Neuronal stem cell (in vitro differentiated cells): ENCODE measurements at regions not wholly inside any gene's neighbourhood (a gene's known extent, or its start where the extent isn't known, plus 50 kb on each side); places are given as distances from the start of the nearest gene placed in this dataset.

Source experiments
- DNase-seq: peaks from one replicate; pipeline ENCODE4 v3.0.0-alpha.2; 2013; ENCODE audit warnings: low spot score
- H2AFZ ChIP-seq: one replicate; pipeline ENCODE4 v1.6.1; 2013; ENCODE audit warnings: mild to moderate bottlenecking, low read length, inconsistent platforms
- H2AK5ac ChIP-seq: 2 replicates; pipeline ENCODE4 v1.6.1; 2013; ENCODE audit warnings: low read depth, mild to moderate bottlenecking, inconsistent platforms, low read length, moderate library complexity, mixed read lengths
- H2BK120ac ChIP-seq: 2 replicates; pipeline ENCODE4 v1.6.1; 2013; ENCODE audit warnings: low read depth, mild to moderate bottlenecking, inconsistent platforms, low read length, moderate library complexity, mixed read lengths
- H2BK12ac ChIP-seq: one replicate; pipeline ENCODE4 v1.6.1; 2013; ENCODE audit warnings: low read length, inconsistent platforms
- H2BK15ac ChIP-seq: 2 replicates; pipeline ENCODE4 v1.6.1; 2013; ENCODE audit warnings: mild to moderate bottlenecking, low read length, inconsistent platforms, mixed read lengths
- H2BK5ac ChIP-seq: one replicate; pipeline ENCODE4 v1.6.1; 2013; ENCODE audit warnings: inconsistent platforms, mild to moderate bottlenecking, low read length, moderate library complexity
- H3K14ac ChIP-seq: one replicate; pipeline ENCODE4 v1.6.1; 2013; ENCODE audit warnings: low read length, inconsistent platforms
- H3K18ac ChIP-seq: 2 replicates; pipeline ENCODE4 v1.6.1; 2013; ENCODE audit warnings: low read length, inconsistent platforms
- H3K23ac ChIP-seq: 2 replicates; pipeline ENCODE4 v1.6.1; 2013; ENCODE audit warnings: low read depth, mild to moderate bottlenecking, mixed read lengths, low read length, inconsistent platforms; ENCODE audit not compliant: poor library complexity
- H3K27ac ChIP-seq: replicated peaks from 3 replicates; pipeline ENCODE4 v1.5.1; 2013; ENCODE audit warnings: low read length, inconsistent platforms
- H3K27me3 ChIP-seq, 3 experiments: 2 replicates each; pipeline ENCODE4 v1.6.1; 2013; ENCODE audit warnings: low read length in 3 of 3, mild to moderate bottlenecking in 2 of 3, inconsistent platforms in 1 of 3, low read depth in 1 of 3, mixed read lengths in 1 of 3, moderate library complexity in 1 of 3; ENCODE audit not compliant: control insufficient read depth in 3 of 3, insufficient read depth in 3 of 3
- H3K36me3 ChIP-seq, 2 donors: replicated peaks in 1 of 2; 2 replicates each; pipeline ENCODE4 v1.6.1; 2013; ENCODE audit warnings: low read length in 2 of 2; ENCODE audit not compliant: control insufficient read depth in 2 of 2, insufficient read depth in 2 of 2
- H3K4ac ChIP-seq: 2 replicates; pipeline ENCODE4 v1.6.1; 2013; ENCODE audit warnings: inconsistent platforms, mild to moderate bottlenecking, low read length, moderate library complexity
- H3K4me1 ChIP-seq, 2 donors: 1 replicate in 1 of 2; 2 replicates in 1 of 2; pipeline ENCODE4 v1.6.1; 2013; ENCODE audit warnings: low read length in 2 of 2, low read depth in 1 of 2; ENCODE audit not compliant: control insufficient read depth in 2 of 2, insufficient read depth in 1 of 2
- H3K4me2 ChIP-seq: one replicate; pipeline ENCODE4 v1.6.1; 2013; ENCODE audit warnings: mild to moderate bottlenecking, low read length, inconsistent platforms; ENCODE audit not compliant: insufficient read depth, poor library complexity, severe bottlenecking
- H3K4me3 ChIP-seq, 2 donors: 2 replicates each; pipeline ENCODE4 v1.5.1; 2013; ENCODE audit warnings: low read length in 2 of 2, mild to moderate bottlenecking in 2 of 2, inconsistent platforms in 1 of 2, moderate library complexity in 1 of 2
- H3K79me1 ChIP-seq: one replicate; pipeline ENCODE4 v1.6.1; 2013; ENCODE audit warnings: low read depth, mild to moderate bottlenecking, inconsistent platforms, low read length, moderate library complexity
- H3K9ac ChIP-seq: one replicate; pipeline ENCODE4 v1.6.1; 2013; ENCODE audit warnings: mild to moderate bottlenecking, low read depth, low read length, inconsistent platforms; ENCODE audit not compliant: poor library complexity
- H3K9me3 ChIP-seq, 2 donors: replicated peaks in 1 of 2; 2 replicates each; pipeline versions ENCODE3 to v1.6.1; 2013; ENCODE audit warnings: low read length in 2 of 2, mild to moderate bottlenecking in 2 of 2, inconsistent platforms in 1 of 2, low read depth in 1 of 2, mixed read lengths in 1 of 2, moderate library complexity in 1 of 2; ENCODE audit not compliant: control insufficient read depth in 2 of 2, insufficient read depth in 1 of 2
- H4K8ac ChIP-seq: one replicate; pipeline ENCODE4 v1.6.1; 2013; ENCODE audit warnings: low read depth, mild to moderate bottlenecking, inconsistent platforms, low read length, moderate library complexity
- H4K91ac ChIP-seq: one replicate; pipeline ENCODE4 v1.6.1; 2013; ENCODE audit warnings: low read length, low read depth, mild to moderate bottlenecking, inconsistent platforms; ENCODE audit not compliant: poor library complexity
- WGBS, 2 donors: extraction: QIAGEN DNeasy Blood & Tissue Kit; methylation state at CpG; one replicate each; pipeline ENCODE4 v1.1.7; 2013; ENCODE audit warnings: missing lambda C conversion rate in 2 of 2, mixed read lengths in 1 of 2; ENCODE audit not compliant: insufficient read length in 2 of 2, insufficient replicate concordance in 1 of 2; ENCODE audit errors: extremely low coverage in 2 of 2; 5-methylcytosine and 5-hydroxymethylcytosine counted together

DNA sequence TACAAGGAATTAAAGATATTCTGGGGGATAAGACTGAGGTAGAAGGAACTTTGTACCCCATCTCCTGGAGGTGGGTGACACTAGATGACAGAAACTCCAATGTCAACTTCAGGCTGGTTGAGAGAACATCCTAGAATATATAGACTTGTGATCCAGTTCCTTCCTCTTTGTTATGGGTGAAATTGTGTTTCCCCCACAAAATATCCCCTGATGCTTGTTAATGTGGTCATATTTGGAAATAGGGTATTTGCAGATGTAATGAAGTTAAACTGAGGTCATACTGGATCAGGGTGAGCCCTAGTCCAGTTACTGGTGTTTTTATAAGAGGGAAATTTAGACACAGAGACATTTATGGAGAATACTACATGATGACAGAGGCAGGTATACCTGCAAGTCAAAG lies 114.0 kb upstream of the NAMPT start:
- no peak overlapping the region for H3K9ac ChIP-seq
- H3K4me1 ChIP-seq = peaks cover 0 to 3% of the 10 kb centered on the region in 2 donors
- DNase-seq = no peak
- no peak overlapping the region for H3K4me2 ChIP-seq
- H3K23ac ChIP-seq = no peak overlapping the region
- no peak overlapping the region for H2AK5ac ChIP-seq
- no peaks in the 10 kb centered on the region for H3K79me1 ChIP-seq
- H3K4me3 ChIP-seq = no peak overlapping the region
- no peak overlapping the region for H3K27ac ChIP-seq
- peaks cover 0 to 2% of the 10 kb centered on the region in 2 donors for H3K9me3 ChIP-seq
- no peak overlapping the region for H2AFZ ChIP-seq
- no peak overlapping the region for H3K18ac ChIP-seq
- no peak overlapping the region for H3K4ac ChIP-seq
- no peaks in the 10 kb centered on the region for H3K36me3 ChIP-seq
- H2BK120ac ChIP-seq = no peak overlapping the region
- H3K14ac ChIP-seq = no peak overlapping the region
- no peak overlapping the region for H2BK15ac ChIP-seq
- H4K8ac ChIP-seq = no peak overlapping the region
- H2BK12ac ChIP-seq = no peak overlapping the region
- H4K91ac ChIP-seq = no peak overlapping the region
- H3K27me3 ChIP-seq = no peaks in the 10 kb centered on the region
- no peak overlapping the region for H2BK5ac ChIP-seq

DNA sequence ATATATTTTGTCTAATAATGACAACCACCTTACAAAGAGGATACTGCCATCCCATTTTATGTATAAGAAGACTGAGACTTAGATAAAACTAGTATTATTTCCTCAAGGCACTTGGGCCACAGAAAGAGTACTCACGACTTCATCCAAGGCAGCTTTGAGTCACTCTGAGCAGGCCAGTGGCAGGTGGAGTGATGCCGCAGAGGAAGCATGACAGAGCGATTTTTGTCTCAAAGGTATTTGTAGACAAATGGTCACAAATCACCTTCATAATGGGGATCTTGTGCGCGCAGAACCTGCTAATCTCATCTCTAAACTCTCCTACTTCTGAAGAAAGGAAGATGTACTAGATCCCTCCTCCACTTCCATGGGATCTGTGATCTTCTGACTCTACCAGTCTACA lies 113.2 kb upstream of the NAMPT start:
- no peak for DNase-seq
- Histone ChIP-seq H3K79me1 (no peaks in the 10 kb centered on the region), H2BK120ac (no peak overlapping the region), H3K36me3 (no peaks in the 10 kb centered on the region), H3K18ac (no peak overlapping the region), H2BK12ac (no peak overlapping the region), H3K9me3 (peaks cover 0 to 1% of the 10 kb centered on the region in 2 donors), H2AFZ (no peak overlapping the region), H3K9ac (no peak overlapping the region), H3K27me3 (no peaks in the 10 kb centered on the region), H2BK5ac (no peak overlapping the region), H3K4ac (no peak overlapping the region), H3K23ac (no peak overlapping the region), H2AK5ac (no peak overlapping the region), H3K4me2 (no peak overlapping the region), H2BK15ac (no peak overlapping the region), H3K4me3 (no peak overlapping the region), H4K91ac (no peak overlapping the region), H3K27ac (no peak overlapping the region), H4K8ac (no peak overlapping the region), H3K14ac (no peak overlapping the region), H3K4me1 (peaks cover 0 to 3% of the 10 kb centered on the region in 2 donors)
- WGBS, 2 donors = no CpG with 5 or more reads among the region's 5 CpGs

DNA sequence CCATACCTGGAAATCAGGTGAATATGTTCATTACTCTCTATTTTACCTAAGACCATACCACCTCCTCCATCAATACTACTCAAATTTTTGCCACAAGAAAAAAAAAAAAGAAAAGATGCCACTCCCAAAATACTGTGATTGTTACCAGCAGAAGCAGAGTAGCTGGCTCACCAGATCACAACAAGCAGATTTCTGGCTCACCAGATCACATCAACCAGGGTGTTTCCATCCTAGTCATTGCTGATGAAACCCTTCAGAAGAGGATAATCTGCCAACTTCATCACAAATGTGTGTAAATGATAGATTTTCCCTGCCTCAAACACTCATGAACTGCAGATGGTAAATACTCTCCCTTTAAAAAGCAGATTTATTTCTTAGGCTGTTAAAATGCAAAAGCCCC lies 109.7 kb upstream of the NAMPT start:
- Histone ChIP-seq H3K4me1 (no peaks in the 10 kb centered on the region), H2BK12ac (no peak overlapping the region), H4K91ac (no peak overlapping the region), H2BK5ac (no peak overlapping the region), H3K18ac (no peak overlapping the region), H3K14ac (no peak overlapping the region), H3K27me3 (no peaks in the 10 kb centered on the region), H3K4me3 (no peak overlapping the region), H3K9ac (no peak overlapping the region), H3K4me2 (no peak overlapping the region), H3K27ac (no peak overlapping the region), H2BK120ac (no peak overlapping the region), H3K4ac (no peak overlapping the region), H3K79me1 (no peaks in the 10 kb centered on the region), H2BK15ac (no peak overlapping the region), H3K36me3 (no peaks in the 10 kb centered on the region), H2AFZ (no peak overlapping the region), H3K9me3 (no peaks in the 10 kb centered on the region), H2AK5ac (no peak overlapping the region), H4K8ac (no peak overlapping the region), H3K23ac (no peak overlapping the region)
- DNase-seq = no peak

DNA sequence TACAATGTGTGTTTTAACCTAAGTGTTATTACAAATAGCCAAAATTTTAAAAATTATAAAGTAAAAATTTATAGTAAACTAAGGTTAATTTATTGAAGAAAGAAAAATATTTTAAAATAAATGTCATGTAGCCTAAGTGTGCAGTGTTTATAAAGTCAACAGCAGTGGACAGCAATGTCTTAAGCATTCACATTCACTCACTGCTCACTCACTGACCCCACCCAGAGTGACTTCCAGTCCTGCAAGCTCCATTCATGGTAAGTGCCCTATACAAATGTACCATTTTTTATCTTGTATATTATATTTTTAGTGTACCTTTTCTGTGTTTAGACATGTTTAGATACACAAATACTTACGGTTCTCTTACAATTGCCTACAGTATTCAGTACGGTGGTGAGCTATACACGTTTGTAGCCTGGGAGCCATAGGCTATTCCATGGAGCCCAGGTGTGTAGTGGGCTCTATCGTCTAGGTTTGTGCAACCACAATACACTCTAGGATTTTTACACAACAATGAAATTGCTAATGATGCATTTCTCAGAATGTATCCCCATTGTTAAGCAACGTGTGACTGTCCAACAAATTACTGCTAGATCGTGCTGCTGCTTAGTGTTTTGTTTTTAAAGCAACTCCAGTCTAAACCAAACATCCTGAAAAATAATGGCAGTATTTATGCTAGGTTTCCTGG lies 108.9 kb upstream of the NAMPT start:
- Histone ChIP-seq H2BK120ac (no peak overlapping the region), H3K27ac (no peak overlapping the region), H3K14ac (no peak overlapping the region), H3K9me3 (no peaks in the 10 kb centered on the region), H4K91ac (no peak overlapping the region), H2AFZ (no peak overlapping the region), H3K27me3 (no peaks in the 10 kb centered on the region), H2AK5ac (no peak overlapping the region), H3K18ac (no peak overlapping the region), H3K79me1 (no peaks in the 10 kb centered on the region), H3K9ac (no peak overlapping the region), H2BK12ac (no peak overlapping the region), H3K4ac (no peak overlapping the region), H2BK5ac (no peak overlapping the region), H3K4me3 (no peak overlapping the region), H3K36me3 (no peaks in the 10 kb centered on the region), H3K4me2 (no peak overlapping the region), H2BK15ac (no peak overlapping the region), H4K8ac (no peak overlapping the region), H3K4me1 (no peaks in the 10 kb centered on the region), H3K23ac (no peak overlapping the region)
- no CpG with 5 or more reads among the region's 6 CpGs for WGBS, 2 donors
- no peak for DNase-seq
